Head of caudate nucleus (tissue), 42 donors: ENCODE measurements at regions not wholly inside any gene's neighbourhood (a gene's known extent, or its start where the extent isn't known, plus 50 kb on each side); places are given as distances from the start of the nearest gene placed in this dataset.

Source experiments
- DNase-seq, 42 donors: peaks; one replicate each; pipeline versions ENCODE4 v3.0.0 to v3.0.0-alpha.2; 2020 to 2021; ENCODE audit warnings: mixed read lengths in 7 of 42
- intact Hi-C: fragments of 100-400 bp; cut with DNase I; formaldehyde crosslinking; loops from one replicate; pipeline ENCODE4 v1.15.0; 2022

DNA sequence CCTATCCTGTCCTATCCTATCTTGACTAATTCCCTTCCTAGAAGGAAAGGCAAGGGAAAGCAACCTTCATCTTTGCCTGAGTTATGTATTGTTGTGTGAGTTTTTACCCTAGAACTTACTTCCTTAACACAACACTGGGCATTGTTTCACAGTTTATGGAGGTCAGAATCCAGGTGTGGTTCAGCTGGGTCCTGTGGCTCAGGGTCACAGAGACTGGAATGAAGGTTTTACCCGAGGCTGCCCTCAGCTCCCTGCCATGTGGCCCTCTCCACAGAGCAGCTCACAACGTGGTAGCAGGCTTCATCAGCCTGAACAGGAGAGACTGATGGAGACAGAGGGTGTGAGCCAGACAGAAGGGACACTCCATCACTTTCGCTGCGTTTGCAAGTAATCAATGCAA, 140.5 kb downstream of the FCRL5 start:
- intact Hi-C loops: no loop called here

DNA sequence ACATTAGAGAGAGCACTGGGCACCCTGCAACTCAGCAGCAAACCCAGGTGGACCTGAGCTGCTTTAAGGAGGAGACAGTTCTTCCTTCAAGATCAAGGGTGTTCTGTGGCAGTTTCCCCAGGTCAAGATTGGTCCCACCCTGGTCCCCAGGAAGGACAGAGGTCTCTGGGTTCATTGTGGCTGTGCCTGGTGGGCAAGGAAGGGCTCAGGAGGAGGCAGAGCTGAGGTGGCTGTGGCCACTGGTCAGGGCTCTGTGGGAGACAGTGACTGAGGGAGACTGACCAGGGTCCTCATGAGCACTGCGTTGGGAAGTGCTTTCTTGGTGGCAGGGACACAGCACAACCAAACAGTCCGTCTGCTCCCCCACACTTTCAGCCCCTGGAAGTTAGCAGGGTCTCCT, 141.3 kb downstream of the FCRL5 start:
- no peak for DNase-seq
- intact Hi-C loops: no loop called here

More for the DNA sequence above, 140.5 kb downstream of the FCRL5 start:
- DNase-seq: no peak

DNA sequence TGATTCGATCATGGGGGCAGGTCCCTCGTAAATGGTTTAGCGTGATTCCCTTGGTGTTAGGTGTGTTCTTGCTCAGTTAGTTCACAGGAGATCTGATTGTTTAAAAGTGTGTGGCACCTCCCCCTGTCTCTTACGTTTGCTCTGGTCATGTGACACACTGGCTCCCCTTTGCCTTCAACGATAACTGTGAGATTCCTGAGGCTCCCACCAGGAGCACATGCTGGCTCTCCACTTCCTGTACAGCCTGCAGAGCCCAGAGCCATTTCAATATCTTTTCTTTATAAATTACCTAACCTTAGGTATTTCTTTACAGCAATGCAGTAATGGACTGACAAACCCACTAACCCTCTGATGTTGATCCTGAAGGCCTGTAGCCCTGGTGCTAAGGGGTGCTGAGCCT, 141.9 kb downstream of the FCRL5 start:
- intact Hi-C loops: no loop called here
- DNase-seq: no peak

DNA sequence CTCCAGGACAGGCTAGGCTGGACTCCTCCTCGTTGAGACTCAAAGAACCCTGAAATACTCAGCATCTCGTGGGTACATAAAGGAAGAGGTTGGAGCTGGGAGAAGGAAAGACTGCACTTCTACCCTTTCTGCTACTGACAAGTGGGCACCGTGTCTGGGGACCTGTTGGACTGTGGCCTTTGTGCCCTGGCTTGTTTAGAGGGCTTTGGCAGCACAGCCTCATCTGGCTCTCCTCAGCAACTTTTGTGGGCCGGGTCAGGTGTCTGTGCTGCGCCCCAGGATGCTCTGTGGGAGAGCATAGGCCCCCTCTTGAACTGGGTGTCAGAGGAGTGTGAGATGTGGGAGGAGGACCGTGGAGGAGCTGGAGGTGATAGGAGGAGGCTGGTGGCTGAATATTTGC, 142.4 kb downstream of the FCRL5 start:
- intact Hi-C loops: no loop called here
- no peak for DNase-seq

DNA sequence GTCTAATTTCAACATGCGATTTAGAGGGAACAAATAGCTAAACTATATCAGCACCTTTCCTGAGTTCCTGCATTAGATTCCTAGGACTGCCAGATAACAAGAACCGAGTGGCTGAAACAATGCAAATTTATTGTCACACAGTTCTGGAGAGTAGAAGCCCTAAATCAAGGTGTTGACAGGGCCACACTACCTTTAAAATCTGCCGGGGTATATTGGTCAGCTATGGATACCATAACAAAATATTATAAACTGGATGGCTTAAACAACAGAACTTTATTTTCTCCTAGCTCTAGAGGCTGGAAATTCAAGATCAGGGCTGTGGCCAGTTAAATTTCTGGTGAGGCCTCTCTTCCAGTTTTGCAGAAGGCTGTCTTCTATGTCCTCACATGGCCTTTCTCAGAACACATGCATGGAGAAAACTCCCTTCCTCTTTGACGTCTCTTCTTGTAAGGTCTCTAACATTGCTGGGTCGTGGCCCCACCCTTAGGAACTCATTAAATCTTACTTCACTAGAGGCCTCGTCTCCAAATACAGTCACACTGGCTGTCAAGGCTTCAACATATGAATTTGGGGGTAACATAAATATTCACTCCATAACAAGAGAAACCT, 144.3 kb downstream of the FCRL5 start:
- intact Hi-C loops: no loop called here
- no peak for DNase-seq

DNA sequence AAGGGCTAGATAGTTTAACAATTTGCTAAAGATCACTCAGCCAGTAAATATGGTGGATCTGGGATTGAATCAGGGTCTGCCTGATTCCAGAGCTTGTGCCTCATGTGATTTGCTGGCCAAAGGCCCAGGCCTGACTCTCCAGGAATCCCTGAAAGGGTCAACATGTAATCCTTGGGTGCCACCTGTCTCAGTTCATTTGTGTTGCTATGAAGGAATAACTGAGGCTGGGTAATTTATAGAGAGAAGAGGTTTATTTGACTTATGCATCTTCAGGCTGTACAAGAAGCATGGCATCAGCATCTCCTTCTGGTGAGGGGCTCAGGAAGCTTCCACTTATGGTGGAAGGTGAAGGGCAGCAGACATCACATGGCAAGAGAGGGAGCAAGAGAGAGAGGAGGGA, 144.9 kb downstream of the FCRL5 start:
- no peak for DNase-seq
- intact Hi-C loops: no loop called here

DNA sequence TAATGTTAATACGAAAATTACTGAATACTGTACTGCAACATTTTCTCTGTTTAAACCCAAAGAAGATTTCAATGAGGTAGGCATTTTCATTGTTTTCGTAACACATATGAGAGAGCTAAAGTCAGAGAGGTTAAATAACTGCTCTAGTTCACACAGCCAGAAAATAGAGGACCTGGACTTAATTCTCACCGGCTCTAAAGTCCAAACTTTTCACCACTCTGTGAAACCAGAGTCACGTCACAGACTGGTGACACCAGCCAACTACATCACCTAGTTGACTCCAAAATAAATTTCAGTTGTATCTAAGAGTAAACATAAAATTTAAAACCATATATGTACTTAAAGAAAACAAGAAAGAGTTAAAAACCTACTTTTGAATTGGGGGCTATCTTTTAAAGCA, 146.7 kb downstream of the FCRL5 start:
- intact Hi-C loops: no loop called here

DNA sequence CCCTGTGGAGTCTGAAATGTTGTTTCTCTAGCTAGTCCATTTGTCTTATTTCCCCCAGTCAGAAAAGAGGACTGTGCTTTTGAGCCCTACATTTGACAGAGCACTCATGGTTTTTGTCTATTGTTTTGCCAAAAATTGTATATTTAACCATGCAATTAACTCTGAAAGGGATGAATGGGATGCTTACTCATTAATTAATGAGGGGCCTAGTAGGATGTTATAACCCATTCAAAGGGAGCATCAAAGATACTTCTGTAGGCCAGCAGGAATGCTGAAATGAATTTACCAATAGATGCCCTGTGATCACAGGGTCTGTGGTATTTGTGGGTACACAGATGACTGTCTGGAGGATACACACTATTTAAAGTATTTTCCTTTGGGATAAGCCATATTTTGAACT, 147.7 kb downstream of the FCRL5 start:
- DNase-seq: no peak
- intact Hi-C loops: no loop called here

More for the DNA sequence above, 146.7 kb downstream of the FCRL5 start:
- DNase-seq: no peak

DNA sequence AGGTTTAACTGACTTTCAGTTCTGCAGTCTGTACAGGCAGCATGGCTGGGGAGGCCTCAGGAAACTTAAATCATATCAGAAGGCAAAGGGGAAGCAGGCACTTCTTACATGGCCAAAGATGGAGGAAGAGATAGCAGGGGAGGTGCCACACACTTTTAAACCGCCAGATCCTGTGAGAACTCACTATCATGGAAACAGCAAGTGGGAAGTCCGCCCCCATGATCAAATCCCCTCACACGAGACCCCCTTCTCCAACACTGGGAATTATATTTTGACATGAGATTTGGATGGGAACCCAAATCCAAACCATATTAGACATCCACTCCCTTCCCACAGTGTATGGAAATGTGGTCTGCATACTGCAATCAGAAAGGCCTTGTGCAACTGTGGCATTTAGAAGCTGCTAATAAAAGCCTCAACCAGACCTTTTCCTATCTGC, 148.2 kb downstream of the FCRL5 start:
- intact Hi-C loops: no loop called here
- no peak for DNase-seq

DNA sequence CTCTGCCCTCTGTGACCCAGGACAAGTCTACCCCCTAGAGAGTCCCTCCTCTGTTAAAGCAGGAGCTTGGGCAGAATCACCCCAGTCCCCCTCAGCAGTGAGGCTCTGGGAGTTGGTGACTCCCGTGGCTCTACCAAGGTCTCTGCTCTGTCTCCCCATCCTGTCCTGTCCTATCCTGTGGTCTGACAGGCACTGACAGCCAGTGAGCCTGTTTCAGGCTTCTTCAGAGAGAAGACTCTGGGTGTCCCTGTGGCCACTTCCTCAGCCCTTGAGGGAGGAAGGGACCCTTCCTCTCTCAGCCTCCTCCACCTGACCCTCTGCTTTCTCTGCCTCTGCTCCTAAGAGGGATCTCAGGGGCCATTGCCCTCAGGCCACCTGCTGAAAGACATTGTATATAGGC, 148.7 kb downstream of the FCRL5 start:
- DNase-seq: no peak
- intact Hi-C loops: no loop called here

DNA sequence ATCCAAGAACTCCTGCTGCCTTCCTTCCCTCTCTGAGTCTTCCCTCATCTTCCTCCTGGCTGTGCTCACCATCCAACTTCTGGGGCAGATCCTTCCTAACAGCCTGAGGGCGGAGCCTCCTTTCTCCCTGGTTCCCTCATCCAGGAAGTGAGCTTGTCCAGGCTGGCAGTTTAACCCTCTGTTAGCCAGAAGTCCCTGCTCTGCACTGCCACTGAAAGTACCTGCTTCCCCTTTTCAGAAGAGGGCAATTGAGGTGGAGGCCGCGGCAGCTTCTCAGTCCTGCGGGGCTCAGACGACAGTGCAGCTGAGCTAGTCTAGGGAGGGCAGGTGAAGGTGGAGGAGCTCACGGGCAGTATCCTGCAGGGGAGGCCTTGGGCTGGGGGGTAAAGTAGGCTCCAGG, 149.1 kb downstream of the FCRL5 start:
- intact Hi-C loops: no loop called here
- no peak for DNase-seq

DNA sequence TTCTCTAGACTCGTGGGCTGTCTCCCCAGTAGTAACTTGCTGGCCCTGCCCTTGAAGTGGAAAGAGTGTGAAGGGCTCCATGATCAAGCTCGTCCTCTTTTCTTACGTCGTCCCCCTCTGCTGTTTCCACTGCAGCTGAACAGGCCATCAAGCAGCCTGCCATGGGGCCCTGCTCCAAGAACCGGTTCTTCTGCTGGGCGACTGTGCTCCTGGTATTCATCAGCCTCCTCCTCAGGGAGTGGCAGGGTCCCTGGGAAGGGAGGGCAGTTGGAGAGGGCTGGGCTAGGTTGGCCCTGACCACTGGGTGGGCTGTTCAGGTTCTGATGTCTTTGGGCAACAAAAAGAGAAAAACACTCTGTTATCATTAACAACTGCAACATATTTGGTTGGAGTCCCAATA, 151.5 kb downstream of the FCRL5 start:
- intact Hi-C loops: no loop called here
- DNase-seq: no peak

DNA sequence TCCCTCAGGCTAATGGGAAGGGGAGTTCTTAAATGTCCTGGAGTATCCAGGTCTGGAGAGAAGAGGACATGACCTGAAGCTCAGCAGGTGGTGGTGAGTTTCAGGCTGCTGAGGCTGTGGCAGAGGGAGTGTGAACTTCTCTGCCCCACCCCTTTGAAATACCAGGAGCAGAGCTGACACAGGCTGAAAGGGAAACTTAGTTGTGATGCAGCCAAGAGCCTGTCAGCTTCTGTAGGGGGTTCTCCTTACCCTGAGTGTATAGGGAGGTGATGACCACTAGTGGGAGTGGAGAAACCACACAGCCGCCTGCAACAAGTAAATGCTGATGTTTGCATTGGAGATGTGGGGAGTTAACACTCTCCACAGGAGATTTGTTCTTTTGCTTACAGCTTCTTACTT, 152.3 kb downstream of the FCRL5 start:
- DNase-seq: no peak
- intact Hi-C loops: no loop called here

DNA sequence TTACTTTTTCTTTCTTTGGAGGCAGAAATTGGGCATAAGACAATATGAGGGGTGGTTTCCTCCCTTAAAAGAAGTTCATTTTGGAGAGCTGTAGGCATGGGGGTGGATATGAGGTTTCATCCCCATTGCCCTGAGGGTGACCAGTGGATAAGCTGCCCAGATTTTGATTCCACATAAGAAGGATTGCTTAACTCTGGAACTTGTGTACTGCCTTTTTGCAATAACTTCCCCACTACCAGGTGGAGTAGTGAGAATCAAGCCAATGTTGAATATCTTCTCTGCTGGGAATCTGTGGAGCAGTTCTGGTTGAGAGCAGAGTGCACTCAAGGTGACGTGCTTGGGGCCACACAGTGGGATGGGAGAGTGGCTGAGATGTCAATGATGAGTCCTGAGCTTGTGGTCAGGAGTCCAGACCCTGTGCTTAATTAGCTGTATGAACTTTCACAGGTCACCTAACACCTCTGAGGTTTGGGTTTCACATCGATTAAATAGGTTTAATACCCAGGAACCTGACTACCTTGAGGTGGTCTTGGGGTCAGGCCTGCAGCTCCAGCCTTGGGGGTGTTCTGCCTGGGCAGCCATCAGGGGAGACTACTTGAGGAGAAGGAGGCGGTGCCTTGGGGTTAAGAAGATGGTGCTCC, 152.9 kb downstream of the FCRL5 start:
- no peak for DNase-seq
- intact Hi-C loops: no loop called here

DNA sequence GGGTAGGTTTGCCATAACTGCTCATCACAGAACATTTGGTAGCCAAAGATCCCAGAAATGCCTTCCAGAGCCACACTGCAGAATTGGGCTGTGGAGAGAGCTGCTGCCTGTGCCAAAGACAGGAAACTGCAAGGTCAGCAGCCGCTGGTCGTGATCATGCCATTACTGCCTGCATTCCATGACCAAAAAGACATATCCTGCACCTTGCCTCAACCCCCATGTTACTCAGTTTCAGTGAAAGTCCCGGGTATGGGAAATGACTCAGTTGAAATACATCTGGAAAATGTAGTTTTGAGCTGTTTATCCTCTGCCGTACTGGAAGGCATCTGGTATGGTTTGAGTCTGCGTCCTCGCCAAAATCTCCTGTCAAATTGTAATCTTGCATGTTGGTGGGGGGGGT, 161.7 kb downstream of the FCRL5 start:
- intact Hi-C loops: no loop called here
- no peak for DNase-seq

DNA sequence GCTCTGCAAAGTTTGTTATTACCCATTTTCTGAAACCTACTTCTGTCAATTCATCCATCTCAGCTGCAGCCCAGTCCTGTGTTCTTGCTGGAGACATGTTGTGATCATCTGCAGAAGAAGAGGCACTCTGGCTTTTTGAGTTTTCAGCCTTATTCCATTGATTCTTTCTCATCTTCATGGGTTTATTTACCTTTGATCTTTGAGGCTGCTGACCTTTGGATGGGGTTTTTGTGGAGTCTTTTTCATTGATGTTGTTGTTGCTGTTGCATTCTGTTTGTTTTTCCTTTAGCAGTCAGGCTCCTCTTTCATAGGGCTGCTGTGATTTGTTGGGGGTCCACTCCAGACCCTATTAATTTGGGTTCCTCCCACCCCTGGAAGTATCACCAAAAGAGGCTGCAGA, 164.3 kb downstream of the FCRL5 start:
- DNase-seq: no peak
- intact Hi-C loops: no loop called here

DNA sequence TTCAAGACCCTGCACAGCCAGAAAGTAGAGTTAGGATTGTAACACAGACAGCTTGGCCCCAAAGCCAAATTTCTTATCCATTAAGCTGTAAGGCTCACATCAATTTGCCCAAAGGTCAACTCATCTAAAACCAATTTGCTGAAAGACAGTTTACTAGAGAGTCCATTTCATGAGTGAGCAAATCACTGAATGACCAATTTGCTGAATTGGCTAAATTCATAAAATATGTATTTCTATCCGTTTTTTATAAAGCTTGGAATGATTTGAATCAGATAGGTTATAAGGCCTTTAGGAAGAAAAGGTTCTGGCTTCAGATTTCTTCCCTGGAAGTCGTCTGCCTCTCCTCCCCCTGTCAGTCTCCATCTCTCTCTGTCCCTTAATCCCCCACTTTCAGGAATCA, 168.1 kb downstream of the FCRL5 start:
- intact Hi-C loops: no loop called here
- DNase-seq: no peak

DNA sequence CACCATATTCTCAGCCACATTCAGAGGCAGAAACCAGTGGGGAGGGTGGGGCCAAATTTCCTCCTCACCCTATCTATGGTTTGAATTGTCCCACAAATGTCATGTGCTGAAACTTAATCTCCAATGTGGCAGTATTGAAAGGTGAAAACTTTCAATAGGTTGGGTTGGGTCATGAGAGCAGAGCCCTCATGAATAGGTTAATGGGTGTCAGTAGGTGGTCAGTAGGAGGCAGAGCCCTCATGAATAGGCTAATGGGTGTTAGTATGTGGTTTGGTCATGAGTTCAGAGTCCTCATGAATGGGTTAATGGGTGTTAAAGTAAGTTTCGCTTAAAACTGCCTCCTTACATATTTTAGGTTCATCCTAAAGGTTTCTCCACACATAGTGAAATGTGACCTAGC, 170.0 kb downstream of the FCRL5 start:
- intact Hi-C loops: no loop called here
- DNase-seq: no peak

DNA sequence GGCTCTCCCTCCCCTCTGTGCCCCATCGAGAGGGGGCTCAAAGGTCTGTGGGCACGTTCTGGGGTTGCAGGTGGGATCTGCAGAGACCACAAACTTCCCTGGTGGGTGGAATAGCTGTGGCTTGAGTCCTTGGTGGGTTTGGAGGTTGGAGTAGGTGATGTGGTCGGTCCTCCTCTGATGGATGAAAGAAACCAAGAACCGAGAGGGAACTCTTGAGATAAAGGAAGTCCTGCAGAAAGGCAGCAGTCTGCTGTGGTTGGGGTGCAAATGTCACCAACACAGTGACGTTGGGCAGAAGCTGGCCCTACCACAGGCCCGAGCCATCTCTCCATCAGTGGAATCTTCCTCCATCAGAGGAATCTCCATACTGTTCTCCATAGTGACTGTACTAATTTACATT, 171.8 kb downstream of the FCRL5 start:
- DNase-seq: no peak
- intact Hi-C loops: no loop called here

DNA sequence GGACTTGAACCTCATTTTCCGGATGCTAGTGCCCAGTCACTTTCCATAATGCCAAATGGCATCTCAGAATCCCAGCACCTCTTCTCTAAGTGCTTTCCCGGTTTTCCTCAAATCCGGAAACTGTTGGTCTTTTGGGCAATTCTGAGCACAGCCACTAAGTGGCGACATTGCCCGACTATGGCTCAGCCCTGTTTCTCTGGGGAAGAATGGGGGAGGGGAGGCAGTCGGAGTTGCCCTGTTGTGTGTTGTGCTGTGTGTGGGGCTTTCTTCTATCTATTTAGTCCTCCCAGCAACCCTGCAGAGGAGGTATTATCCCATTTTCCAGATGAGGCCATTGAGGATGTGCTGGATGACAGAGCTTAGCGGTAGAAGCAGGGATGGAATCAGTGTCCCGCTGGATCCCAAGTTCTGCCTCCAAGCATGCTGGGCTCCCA, 175.0 kb downstream of the FCRL5 start:
- peak in 7 of 42 donors; percentile 5 to 45 (median 30) for DNase-seq
- intact Hi-C loops: loop anchor here (5.0 kb wide), 1 partner anchor 110 kb away; no protein-coding TSS in a partner anchor

DNA sequence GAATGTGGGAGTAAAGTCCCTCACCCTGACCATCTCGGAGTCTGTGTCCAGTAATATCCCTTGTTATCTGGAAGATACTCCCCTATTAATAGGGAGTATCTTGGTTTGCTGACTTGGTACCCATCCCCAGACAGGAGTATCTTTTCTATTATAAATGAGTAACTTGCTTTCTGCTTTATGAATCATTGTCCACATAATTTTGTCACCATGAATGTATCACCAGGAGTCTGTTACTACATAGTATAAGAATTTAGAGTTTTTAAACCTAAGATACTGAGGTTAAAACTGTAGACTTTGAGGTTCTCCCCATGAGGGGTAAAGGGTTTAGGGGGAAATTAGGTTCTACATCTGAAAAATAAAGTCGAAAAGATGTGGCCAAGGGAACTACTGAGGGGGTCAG, 175.6 kb downstream of the FCRL5 start:
- intact Hi-C loops: loop anchor here (5.0 kb wide), 1 partner anchor 111 kb away; no protein-coding TSS in a partner anchor

More for the DNA sequence above, 175.6 kb downstream of the FCRL5 start:
- DNase-seq: no peak
